WTC11 (cell line): ENCODE measurements at regions not wholly inside any gene's neighbourhood (a gene's known extent, or its start where the extent isn't known, plus 50 kb on each side); places are given as distances from the start of the nearest gene placed in this dataset.

Experiments
- ATAC-seq: fragments of 200-7000 bp; cut with Tn5 transposase; 2 replicates; pipeline ENCODE4 v1.10.0; 2021; ENCODE audit warnings: mild to moderate bottlenecking, moderate library complexity
- CTCF ChIA-PET: fragments of 300-600 bp; sonication (Branson Sonifier 250); formaldehyde crosslinking; loops from one replicate; lab custom pipeline; 2021; ENCODE audit warnings: antibody characterized with exemption; lab: Charles Lee
- POLR2A ChIA-PET: fragments of 350-600 bp; sonication (Branson Sonifier 250); formaldehyde crosslinking; loops from one replicate; lab custom pipeline; 2021; ENCODE audit warnings: antibody characterized with exemption; lab: Charles Lee
- DNase-seq: peaks from one replicate; pipeline ENCODE4 v3.0.0; 2021; ENCODE audit warnings: low spot score
- H3K27ac Mint-ChIP-seq: 2 replicates; pipeline ENCODE4 v1.8.0; 2021; ENCODE audit warnings: mixed read lengths
- H3K27me3 Mint-ChIP-seq: 2 replicates; pipeline ENCODE4 v1.8.0; 2021; ENCODE audit warnings: low read depth, mild to moderate bottlenecking, moderate library complexity, mixed read lengths
- H3K36me3 Mint-ChIP-seq: 2 replicates; pipeline ENCODE4 v1.8.0; 2021; ENCODE audit warnings: mixed read lengths
- H3K4me1 Mint-ChIP-seq: 2 replicates; pipeline ENCODE4 v1.8.0; 2022; ENCODE audit warnings: mixed read lengths
- H3K4me3 Mint-ChIP-seq: 2 replicates; pipeline ENCODE4 v1.8.0; 2021; ENCODE audit warnings: mild to moderate bottlenecking, moderate library complexity, mixed read lengths
- H3K9me3 Mint-ChIP-seq: 2 replicates; pipeline ENCODE4 v1.8.0; 2021; ENCODE audit warnings: mixed read lengths
- ATF1 ChIP-seq: sonication (generic); formaldehyde crosslinking; IDR thresholded peaks from 2 replicates; pipeline ENCODE4 v1.8.1; 2023; ENCODE audit warnings: mild to moderate bottlenecking, moderate library complexity, missing genetic modification reagents
- CREB1 ChIP-seq: sonication (generic); formaldehyde crosslinking; IDR thresholded peaks from 2 replicates; pipeline ENCODE4 v1.8.0; 2023; ENCODE audit warnings: mild to moderate bottlenecking, missing genetic modification reagents
- ESRRA ChIP-seq: sonication (generic); formaldehyde crosslinking; IDR thresholded peaks from 2 replicates; pipeline ENCODE4 v1.8.1; 2022; ENCODE audit warnings: mild to moderate bottlenecking, missing genetic modification reagents, borderline replicate concordance
- GTF2I ChIP-seq: fragments of 250-450 bp; sonication (Bioruptor Pico); conservative IDR thresholded peaks from 2 replicates; pipeline ENCODE4 v1.4.0; 2021; ENCODE audit warnings: mild to moderate bottlenecking
- JUN ChIP-seq: sonication (generic); formaldehyde crosslinking; IDR thresholded peaks from 2 replicates; pipeline ENCODE4 v1.8.0; 2023; ENCODE audit warnings: mild to moderate bottlenecking, missing genetic modification reagents
- KAT7 ChIP-seq: sonication (generic); formaldehyde crosslinking; IDR thresholded peaks from 2 replicates; pipeline ENCODE4 v1.8.1; 2023; ENCODE audit warnings: missing genetic modification reagents, mild to moderate bottlenecking, borderline replicate concordance
- NR2C2 ChIP-seq: sonication (generic); formaldehyde crosslinking; IDR thresholded peaks from 2 replicates; pipeline ENCODE4 v1.8.0; 2022; ENCODE audit warnings: mild to moderate bottlenecking, missing genetic modification reagents
- SOX15 ChIP-seq: fragments of 250-450 bp; sonication (Bioruptor Pico); IDR thresholded peaks from 2 replicates; pipeline ENCODE4 v1.9.0; 2021; ENCODE audit warnings: mild to moderate bottlenecking
- ZNF138 ChIP-seq: sonication (generic); formaldehyde crosslinking; conservative IDR thresholded peaks from 2 replicates; pipeline ENCODE4 v1.8.1; 2022; ENCODE audit warnings: mild to moderate bottlenecking, moderate library complexity, missing genetic modification reagents
- ZNF416 ChIP-seq: fragments of 250-450 bp; sonication (Bioruptor Pico); IDR thresholded peaks from 2 replicates; pipeline ENCODE4 v1.9.0; 2021; ENCODE audit warnings: mild to moderate bottlenecking, inconsistent platforms
- ZNF671 ChIP-seq: fragments of 250-450 bp; sonication (Bioruptor Pico); IDR thresholded peaks from 2 replicates; pipeline ENCODE4 v1.8.0; 2021; ENCODE audit warnings: mild to moderate bottlenecking
- TF ChIP-seq, protein P1 (sequence below): sonication (generic); formaldehyde crosslinking; IDR thresholded peaks from 2 replicates; pipeline ENCODE4 v1.8.1; 2023; ENCODE audit warnings: mild to moderate bottlenecking, missing genetic modification reagents, moderate library complexity
- TF ChIP-seq, protein P2 (sequence below): sonication (generic); formaldehyde crosslinking; IDR thresholded peaks from 2 replicates; pipeline ENCODE4 v1.8.1; 2022; ENCODE audit warnings: low read depth, missing genetic modification reagents, borderline replicate concordance
- TF ChIP-seq, protein P3 (sequence below): sonication (generic); formaldehyde crosslinking; IDR thresholded peaks from 2 replicates; pipeline ENCODE4 v1.8.0; 2023; ENCODE audit warnings: missing genetic modification reagents
- TF ChIP-seq, protein P4 (sequence below): sonication (generic); formaldehyde crosslinking; IDR thresholded peaks from 2 replicates; pipeline ENCODE4 v1.8.0; 2022; ENCODE audit warnings: mild to moderate bottlenecking, missing genetic modification reagents
- TF ChIP-seq, protein P5 (sequence below): fragments of 250-450 bp; sonication (Bioruptor Pico); IDR thresholded peaks from 2 replicates; pipeline ENCODE4 v1.9.0; 2021; ENCODE audit warnings: mild to moderate bottlenecking, borderline replicate concordance
- TF ChIP-seq, protein P6 (sequence below): sonication (generic); formaldehyde crosslinking; IDR thresholded peaks from 2 replicates; pipeline ENCODE4 v1.8.1; 2022; ENCODE audit warnings: mild to moderate bottlenecking, missing genetic modification reagents, moderate library complexity, borderline replicate concordance

DNA sequence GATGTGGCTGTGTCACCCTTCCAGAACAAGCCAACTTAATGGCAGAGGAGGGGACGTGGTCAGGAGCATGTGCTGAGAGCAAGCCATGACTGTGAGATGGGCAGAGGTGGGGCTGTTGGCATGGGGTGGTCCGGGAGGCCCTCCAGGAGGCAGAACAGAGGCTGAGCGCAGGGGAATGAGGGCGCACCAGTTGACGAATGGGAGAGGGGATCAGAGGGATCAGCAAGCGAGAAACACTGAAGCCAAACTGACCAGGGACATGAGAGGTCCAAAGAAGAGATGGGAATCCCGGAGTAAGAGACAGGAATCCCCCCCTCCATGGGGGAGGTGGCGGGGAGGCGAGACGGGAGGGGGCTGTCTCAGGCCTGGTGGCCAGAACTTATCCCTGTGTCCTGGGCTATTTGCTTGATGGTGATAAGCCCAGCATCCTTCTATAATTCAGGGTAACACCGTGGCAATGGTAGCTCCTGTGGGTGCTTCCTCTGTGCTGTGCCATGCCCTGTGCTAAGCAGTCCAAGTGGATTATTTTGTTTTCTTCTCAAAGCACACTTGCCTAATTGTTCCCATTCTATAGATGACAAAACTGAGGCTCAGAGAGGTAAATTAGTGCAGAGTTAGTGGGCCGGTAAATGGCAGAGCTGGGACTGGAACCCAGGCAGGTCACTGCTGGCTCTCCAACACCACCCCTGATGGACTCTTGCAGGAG, 83.4 kb upstream of the SHISAL1 start:
- Mint-ChIP-seq H3K27ac (no peak overlapping the region), H3K4me1 (peaks cover 7% of the 10 kb centered on the region), H3K4me3 (no peak overlapping the region), H3K27me3 (no peaks in the 10 kb centered on the region), H3K9me3 (no peaks in the 10 kb centered on the region), H3K36me3 (no peaks in the 10 kb centered on the region)
- CTCF ChIA-PET, result no interaction called here
- ATAC-seq, result no peak
- DNase-seq, result no peak
- TF ChIP-seq SOX15 (CRISPR knock-in tag), result no peak
- TF ChIP-seq ZNF138 (CRISPR knock-in tag), result no peak
- TF ChIP-seq, protein P1, sequence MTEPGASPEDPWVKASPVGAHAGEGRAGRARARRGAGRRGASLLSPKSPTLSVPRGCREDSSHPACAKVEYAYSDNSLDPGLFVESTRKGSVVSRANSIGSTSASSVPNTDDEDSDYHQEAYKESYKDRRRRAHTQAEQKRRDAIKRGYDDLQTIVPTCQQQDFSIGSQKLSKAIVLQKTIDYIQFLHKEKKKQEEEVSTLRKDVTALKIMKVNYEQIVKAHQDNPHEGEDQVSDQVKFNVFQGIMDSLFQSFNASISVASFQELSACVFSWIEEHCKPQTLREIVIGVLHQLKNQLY (CRISPR knock-in tag), result no peak
- TF ChIP-seq, protein P2, sequence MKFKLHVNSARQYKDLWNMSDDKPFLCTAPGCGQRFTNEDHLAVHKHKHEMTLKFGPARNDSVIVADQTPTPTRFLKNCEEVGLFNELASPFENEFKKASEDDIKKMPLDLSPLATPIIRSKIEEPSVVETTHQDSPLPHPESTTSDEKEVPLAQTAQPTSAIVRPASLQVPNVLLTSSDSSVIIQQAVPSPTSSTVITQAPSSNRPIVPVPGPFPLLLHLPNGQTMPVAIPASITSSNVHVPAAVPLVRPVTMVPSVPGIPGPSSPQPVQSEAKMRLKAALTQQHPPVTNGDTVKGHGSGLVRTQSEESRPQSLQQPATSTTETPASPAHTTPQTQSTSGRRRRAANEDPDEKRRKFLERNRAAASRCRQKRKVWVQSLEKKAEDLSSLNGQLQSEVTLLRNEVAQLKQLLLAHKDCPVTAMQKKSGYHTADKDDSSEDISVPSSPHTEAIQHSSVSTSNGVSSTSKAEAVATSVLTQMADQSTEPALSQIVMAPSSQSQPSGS (CRISPR knock-in tag), result no peak
- TF ChIP-seq ESRRA (CRISPR knock-in tag), result no peak
- POLR2A ChIA-PET, result interaction anchor here (0.5 kb wide), 1 partner anchor 143 kb away, joined by 10 read pairs; no protein-coding TSS in a partner anchor

DNA sequence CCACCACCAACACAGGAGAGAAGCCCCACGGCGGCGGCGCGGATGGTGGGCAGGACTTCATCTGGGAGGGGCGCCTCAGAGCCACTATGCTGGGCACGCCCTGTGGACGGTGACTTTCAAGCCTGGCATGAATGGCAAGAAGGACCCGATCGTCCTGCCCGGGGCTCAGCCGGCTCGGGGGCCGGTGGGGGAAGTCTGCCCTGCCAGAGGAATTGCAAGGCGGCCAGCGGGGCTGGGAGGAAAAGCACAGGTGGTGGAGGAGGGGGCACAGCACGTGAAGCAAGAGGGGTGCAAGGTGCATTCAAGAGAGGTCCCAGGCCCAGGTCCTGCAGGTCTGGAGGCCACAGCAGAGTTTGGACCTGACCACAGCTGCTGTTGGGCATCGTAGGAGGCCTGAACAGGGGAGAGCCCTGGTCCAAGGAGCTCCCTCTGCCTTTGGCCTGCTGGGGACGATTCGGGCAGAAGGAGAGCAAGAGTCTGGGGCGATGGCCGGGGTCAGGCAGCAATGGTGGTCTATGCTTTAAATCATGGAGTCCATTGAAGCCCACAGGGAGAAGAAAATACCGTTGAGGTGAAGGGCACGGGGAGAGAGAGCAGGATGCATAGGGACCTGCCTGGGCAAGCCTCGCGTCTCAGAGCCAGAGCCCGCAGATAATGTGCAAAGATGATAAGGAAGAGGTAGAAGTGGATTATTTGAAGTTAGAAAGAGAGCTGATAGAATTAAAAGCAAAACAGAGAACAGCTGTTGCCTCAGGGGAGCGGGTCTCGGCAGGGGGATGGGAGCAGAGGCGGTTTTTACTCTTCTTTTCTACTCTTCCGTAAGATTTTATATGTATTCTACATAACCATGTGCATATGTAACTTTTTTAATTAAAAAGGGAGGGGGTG, 82.6 kb upstream of the SHISAL1 start:
- Mint-ChIP-seq H3K4me1 (peaks cover 7% of the 10 kb centered on the region), H3K27me3 (no peaks in the 10 kb centered on the region), H3K27ac (no peak overlapping the region)
- DNase-seq, result no peak
- ChIA-PET CTCF (interaction anchor here (0.6 to 1.0 kb wide), 2 partner anchors 14 to 49 kb away, joined by 3 read pairs; no protein-coding TSS in a partner anchor), POLR2A (interaction anchor here (0.6 kb wide), 1 partner anchor 157 kb away, joined by 3 read pairs; no protein-coding TSS in a partner anchor)
- no peak for ATAC-seq
- TF ChIP-seq KAT7 (CRISPR knock-in tag), result no peak
- no peak for TF ChIP-seq JUN (CRISPR knock-in tag)
- TF ChIP-seq, all 79 proteins: peak for 0
- Mint-ChIP-seq H3K4me3 (no peak overlapping the region), H3K9me3 (no peaks in the 10 kb centered on the region), H3K36me3 (no peaks in the 10 kb centered on the region)

DNA sequence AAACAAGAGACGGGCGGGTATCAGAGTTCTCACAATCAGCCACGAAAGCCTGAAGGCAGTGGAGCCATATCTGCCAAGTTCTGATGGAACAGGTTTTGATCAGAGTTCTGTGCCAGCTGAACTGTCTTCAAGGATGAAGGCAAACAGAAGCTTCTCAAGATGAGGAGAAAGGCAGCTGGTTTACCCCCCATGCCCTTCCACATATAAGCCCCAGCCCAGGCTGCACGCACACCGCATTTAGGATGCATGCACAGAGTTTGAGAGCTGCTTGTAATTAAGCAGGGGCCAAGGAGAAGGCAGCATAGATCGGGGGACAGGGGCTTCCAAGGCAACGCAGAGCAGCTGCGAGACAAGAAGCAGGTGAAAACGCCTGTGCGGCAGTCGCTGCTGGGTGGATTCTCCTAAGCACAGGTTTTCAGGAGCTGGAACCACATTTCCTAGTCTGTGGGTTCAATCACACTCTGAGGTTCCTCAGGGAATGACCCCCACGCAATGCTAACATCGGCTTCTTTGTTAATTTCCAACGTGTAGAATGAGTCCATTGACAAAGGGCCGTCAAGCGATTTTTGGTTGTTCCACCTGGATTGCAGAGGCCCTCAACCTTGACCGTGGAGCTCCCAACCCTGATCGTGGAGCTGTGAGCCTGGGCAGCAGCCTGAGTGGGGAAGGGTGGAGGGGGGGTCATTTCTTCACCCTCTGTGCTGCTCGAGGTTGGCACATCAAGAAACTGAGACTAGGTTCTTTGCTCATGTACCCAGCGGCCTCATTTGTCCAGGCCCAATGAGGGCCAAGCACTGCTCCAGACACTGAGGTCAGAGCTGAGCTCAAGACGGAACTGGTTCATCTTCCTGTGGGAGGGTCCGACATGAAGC, 81.7 kb upstream of the SHISAL1 start:
- H3K27me3 Mint-ChIP-seq, result no peaks in the 10 kb centered on the region
- no peaks in the 10 kb centered on the region for H3K36me3 Mint-ChIP-seq
- DNase-seq, result no peak
- POLR2A ChIA-PET, result interaction anchor here (0.6 kb wide), 1 partner anchor 158 kb away, joined by 3 read pairs; no protein-coding TSS in a partner anchor
- CTCF ChIA-PET, result interaction anchor here (0.6 to 1.0 kb wide), 2 partner anchors 14 to 50 kb away, joined by 3 read pairs; no protein-coding TSS in a partner anchor
- ATAC-seq, result no peak
- H3K4me3 Mint-ChIP-seq, result no peak overlapping the region
- no peaks in the 10 kb centered on the region for H3K9me3 Mint-ChIP-seq
- peaks cover 7% of the 10 kb centered on the region for H3K4me1 Mint-ChIP-seq
- H3K27ac Mint-ChIP-seq, result no peak overlapping the region
- TF ChIP-seq, protein P3, sequence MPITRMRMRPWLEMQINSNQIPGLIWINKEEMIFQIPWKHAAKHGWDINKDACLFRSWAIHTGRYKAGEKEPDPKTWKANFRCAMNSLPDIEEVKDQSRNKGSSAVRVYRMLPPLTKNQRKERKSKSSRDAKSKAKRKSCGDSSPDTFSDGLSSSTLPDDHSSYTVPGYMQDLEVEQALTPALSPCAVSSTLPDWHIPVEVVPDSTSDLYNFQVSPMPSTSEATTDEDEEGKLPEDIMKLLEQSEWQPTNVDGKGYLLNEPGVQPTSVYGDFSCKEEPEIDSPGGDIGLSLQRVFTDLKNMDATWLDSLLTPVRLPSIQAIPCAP (CRISPR knock-in tag), result no peak
- TF ChIP-seq ATF1 (CRISPR knock-in tag) (no peak), ZNF671 (CRISPR knock-in tag) (no peak), NR2C2 (CRISPR knock-in tag) (no peak), GTF2I (no peak), CREB1 (CRISPR knock-in tag) (no peak), ZNF416 (CRISPR knock-in tag) (no peak)
- TF ChIP-seq, protein P4, sequence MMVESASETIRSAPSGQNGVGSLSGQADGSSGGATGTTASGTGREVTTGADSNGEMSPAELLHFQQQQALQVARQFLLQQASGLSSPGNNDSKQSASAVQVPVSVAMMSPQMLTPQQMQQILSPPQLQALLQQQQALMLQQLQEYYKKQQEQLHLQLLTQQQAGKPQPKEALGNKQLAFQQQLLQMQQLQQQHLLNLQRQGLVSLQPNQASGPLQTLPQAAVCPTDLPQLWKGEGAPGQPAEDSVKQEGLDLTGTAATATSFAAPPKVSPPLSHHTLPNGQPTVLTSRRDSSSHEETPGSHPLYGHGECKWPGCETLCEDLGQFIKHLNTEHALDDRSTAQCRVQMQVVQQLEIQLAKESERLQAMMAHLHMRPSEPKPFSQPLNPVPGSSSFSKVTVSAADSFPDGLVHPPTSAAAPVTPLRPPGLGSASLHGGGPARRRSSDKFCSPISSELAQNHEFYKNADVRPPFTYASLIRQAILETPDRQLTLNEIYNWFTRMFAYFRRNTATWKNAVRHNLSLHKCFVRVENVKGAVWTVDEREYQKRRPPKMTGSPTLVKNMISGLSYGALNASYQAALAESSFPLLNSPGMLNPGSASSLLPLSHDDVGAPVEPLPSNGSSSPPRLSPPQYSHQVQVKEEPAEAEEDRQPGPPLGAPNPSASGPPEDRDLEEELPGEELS (CRISPR knock-in tag), result no peak
- TF ChIP-seq, protein P5, sequence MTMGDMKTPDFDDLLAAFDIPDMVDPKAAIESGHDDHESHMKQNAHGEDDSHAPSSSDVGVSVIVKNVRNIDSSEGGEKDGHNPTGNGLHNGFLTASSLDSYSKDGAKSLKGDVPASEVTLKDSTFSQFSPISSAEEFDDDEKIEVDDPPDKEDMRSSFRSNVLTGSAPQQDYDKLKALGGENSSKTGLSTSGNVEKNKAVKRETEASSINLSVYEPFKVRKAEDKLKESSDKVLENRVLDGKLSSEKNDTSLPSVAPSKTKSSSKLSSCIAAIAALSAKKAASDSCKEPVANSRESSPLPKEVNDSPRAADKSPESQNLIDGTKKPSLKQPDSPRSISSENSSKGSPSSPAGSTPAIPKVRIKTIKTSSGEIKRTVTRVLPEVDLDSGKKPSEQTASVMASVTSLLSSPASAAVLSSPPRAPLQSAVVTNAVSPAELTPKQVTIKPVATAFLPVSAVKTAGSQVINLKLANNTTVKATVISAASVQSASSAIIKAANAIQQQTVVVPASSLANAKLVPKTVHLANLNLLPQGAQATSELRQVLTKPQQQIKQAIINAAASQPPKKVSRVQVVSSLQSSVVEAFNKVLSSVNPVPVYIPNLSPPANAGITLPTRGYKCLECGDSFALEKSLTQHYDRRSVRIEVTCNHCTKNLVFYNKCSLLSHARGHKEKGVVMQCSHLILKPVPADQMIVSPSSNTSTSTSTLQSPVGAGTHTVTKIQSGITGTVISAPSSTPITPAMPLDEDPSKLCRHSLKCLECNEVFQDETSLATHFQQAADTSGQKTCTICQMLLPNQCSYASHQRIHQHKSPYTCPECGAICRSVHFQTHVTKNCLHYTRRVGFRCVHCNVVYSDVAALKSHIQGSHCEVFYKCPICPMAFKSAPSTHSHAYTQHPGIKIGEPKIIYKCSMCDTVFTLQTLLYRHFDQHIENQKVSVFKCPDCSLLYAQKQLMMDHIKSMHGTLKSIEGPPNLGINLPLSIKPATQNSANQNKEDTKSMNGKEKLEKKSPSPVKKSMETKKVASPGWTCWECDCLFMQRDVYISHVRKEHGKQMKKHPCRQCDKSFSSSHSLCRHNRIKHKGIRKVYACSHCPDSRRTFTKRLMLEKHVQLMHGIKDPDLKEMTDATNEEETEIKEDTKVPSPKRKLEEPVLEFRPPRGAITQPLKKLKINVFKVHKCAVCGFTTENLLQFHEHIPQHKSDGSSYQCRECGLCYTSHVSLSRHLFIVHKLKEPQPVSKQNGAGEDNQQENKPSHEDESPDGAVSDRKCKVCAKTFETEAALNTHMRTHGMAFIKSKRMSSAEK (CRISPR knock-in tag), result no peak
- TF ChIP-seq, protein P6, sequence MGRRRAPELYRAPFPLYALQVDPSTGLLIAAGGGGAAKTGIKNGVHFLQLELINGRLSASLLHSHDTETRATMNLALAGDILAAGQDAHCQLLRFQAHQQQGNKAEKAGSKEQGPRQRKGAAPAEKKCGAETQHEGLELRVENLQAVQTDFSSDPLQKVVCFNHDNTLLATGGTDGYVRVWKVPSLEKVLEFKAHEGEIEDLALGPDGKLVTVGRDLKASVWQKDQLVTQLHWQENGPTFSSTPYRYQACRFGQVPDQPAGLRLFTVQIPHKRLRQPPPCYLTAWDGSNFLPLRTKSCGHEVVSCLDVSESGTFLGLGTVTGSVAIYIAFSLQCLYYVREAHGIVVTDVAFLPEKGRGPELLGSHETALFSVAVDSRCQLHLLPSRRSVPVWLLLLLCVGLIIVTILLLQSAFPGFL, result no peak
